SK-N-SH (cell line): ENCODE measurements at regions not wholly inside any gene's neighbourhood (a gene's known extent, or its start where the extent isn't known, plus 50 kb on each side); places are given as distances from the start of the nearest gene placed in this dataset.

Experiments
- ELF1 ChIP-seq: IDR thresholded peaks from 2 replicates; pipeline ENCODE4 v1.4.0; 2012
- GATA2 ChIP-seq: sonication (generic); formaldehyde crosslinking; IDR thresholded peaks from 2 replicates; pipeline ENCODE4 v1.5.0; 2020; ENCODE audit warnings: mild to moderate bottlenecking, missing genetic modification reagents
- JUND ChIP-seq: IDR thresholded peaks from 2 replicates; pipeline ENCODE4 v1.4.0; 2012
- POLR2AphosphoS5 ChIP-seq: IDR thresholded peaks from 2 replicates; pipeline ENCODE4 v1.6.1; 2012; ENCODE audit warnings: low read depth, low read length
- RAD21 ChIP-seq: IDR thresholded peaks from 2 replicates; pipeline ENCODE4 v1.6.1; 2012; ENCODE audit warnings: mild to moderate bottlenecking, low read length
- SMC3 ChIP-seq: IDR thresholded peaks from 2 replicates; pipeline ENCODE4 v1.6.1; 2012; ENCODE audit warnings: low read depth, low read length, improper control_type of control experiment
- TF ChIP-seq, protein P1 (sequence below): fragments of 200-600 bp; sonication (generic); IDR thresholded peaks from 2 replicates; pipeline ENCODE4 v1.6.1; 2017; ENCODE audit warnings: antibody characterized with exemption, mild to moderate bottlenecking, moderate library complexity
- TF ChIP-seq, protein P2 (sequence below): IDR thresholded peaks from 2 replicates; pipeline ENCODE4; 2012
- TF ChIP-seq, protein P3 (sequence below): IDR thresholded peaks from 2 replicates; pipeline ENCODE4 v1.4.0; 2012; ENCODE audit warnings: low read depth
- TF ChIP-seq, protein P4 (sequence below): IDR thresholded peaks from 2 replicates; pipeline ENCODE4 v1.6.1; 2012; ENCODE audit warnings: mild to moderate bottlenecking, low read depth, low read length, moderate library complexity

DNA sequence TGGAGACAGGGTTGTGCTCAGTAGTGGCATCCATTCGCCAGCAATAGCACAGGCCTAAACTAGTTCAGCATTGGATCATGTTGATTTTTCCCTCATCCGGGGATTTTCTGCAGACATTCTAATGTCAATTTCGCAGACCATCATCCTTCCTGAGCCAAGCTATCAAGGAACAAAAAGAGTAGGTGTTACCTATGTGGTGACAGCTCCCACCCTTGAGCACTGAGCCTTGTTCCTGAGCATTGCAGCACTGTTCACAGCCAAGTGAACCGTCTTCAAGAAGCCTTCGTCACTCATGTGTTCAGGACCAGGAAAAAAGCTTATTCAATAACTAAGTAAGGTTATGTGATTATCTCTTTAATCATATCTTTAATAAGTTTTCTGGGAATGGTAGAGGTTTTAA lies 576.2 kb downstream of the UQCRFS1 start:
- TF ChIP-seq, protein P1, sequence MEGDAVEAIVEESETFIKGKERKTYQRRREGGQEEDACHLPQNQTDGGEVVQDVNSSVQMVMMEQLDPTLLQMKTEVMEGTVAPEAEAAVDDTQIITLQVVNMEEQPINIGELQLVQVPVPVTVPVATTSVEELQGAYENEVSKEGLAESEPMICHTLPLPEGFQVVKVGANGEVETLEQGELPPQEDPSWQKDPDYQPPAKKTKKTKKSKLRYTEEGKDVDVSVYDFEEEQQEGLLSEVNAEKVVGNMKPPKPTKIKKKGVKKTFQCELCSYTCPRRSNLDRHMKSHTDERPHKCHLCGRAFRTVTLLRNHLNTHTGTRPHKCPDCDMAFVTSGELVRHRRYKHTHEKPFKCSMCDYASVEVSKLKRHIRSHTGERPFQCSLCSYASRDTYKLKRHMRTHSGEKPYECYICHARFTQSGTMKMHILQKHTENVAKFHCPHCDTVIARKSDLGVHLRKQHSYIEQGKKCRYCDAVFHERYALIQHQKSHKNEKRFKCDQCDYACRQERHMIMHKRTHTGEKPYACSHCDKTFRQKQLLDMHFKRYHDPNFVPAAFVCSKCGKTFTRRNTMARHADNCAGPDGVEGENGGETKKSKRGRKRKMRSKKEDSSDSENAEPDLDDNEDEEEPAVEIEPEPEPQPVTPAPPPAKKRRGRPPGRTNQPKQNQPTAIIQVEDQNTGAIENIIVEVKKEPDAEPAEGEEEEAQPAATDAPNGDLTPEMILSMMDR, result no peak
- TF ChIP-seq ELF1 (no peak), POLR2AphosphoS5 (no peak), SMC3 (no peak), RAD21 (no peak), GATA2 (CRISPR knock-in tag) (no peak), JUND (no peak)
- TF ChIP-seq, protein P2, sequence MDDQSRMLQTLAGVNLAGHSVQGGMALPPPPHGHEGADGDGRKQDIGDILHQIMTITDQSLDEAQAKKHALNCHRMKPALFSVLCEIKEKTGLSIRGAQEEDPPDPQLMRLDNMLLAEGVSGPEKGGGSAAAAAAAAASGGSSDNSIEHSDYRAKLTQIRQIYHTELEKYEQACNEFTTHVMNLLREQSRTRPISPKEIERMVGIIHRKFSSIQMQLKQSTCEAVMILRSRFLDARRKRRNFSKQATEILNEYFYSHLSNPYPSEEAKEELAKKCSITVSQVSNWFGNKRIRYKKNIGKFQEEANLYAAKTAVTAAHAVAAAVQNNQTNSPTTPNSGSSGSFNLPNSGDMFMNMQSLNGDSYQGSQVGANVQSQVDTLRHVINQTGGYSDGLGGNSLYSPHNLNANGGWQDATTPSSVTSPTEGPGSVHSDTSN, result no peak
- TF ChIP-seq, protein P3, sequence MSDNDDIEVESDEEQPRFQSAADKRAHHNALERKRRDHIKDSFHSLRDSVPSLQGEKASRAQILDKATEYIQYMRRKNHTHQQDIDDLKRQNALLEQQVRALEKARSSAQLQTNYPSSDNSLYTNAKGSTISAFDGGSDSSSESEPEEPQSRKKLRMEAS, result no peak
- TF ChIP-seq, protein P4, sequence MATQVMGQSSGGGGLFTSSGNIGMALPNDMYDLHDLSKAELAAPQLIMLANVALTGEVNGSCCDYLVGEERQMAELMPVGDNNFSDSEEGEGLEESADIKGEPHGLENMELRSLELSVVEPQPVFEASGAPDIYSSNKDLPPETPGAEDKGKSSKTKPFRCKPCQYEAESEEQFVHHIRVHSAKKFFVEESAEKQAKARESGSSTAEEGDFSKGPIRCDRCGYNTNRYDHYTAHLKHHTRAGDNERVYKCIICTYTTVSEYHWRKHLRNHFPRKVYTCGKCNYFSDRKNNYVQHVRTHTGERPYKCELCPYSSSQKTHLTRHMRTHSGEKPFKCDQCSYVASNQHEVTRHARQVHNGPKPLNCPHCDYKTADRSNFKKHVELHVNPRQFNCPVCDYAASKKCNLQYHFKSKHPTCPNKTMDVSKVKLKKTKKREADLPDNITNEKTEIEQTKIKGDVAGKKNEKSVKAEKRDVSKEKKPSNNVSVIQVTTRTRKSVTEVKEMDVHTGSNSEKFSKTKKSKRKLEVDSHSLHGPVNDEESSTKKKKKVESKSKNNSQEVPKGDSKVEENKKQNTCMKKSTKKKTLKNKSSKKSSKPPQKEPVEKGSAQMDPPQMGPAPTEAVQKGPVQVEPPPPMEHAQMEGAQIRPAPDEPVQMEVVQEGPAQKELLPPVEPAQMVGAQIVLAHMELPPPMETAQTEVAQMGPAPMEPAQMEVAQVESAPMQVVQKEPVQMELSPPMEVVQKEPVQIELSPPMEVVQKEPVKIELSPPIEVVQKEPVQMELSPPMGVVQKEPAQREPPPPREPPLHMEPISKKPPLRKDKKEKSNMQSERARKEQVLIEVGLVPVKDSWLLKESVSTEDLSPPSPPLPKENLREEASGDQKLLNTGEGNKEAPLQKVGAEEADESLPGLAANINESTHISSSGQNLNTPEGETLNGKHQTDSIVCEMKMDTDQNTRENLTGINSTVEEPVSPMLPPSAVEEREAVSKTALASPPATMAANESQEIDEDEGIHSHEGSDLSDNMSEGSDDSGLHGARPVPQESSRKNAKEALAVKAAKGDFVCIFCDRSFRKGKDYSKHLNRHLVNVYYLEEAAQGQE, result no peak
